Stomach (tissue), 4 donors: ENCODE measurements at regions not wholly inside any gene's neighbourhood (a gene's known extent, or its start where the extent isn't known, plus 50 kb on each side); places are given as distances from the start of the nearest gene placed in this dataset.

Source experiments
- EP300 ChIP-seq: sonication (generic); formaldehyde crosslinking; IDR thresholded peaks from one replicate; pipeline ENCODE4 v1.6.1; 2017; ENCODE audit warnings: antibody characterized with exemption
- POLR2A ChIP-seq, 4 donors: fragments of 450-650 bp; IDR thresholded peaks; one replicate each; pipeline ENCODE4 v1.6.1; 2016; ENCODE audit warnings: antibody characterized with exemption in 4 of 4, control low read depth in 2 of 4, mild to moderate bottlenecking in 1 of 4, moderate library complexity in 1 of 4
- TF ChIP-seq, protein P1 (sequence below), 7 experiments: fragments of 450-650 bp in 4 of 7; fragments of 200-600 bp in 3 of 7; sonication (generic) in 3 of 7; IDR thresholded peaks; one replicate each; pipeline ENCODE4 v1.5.1; 2016 to 2019; ENCODE audit warnings: antibody characterized with exemption in 7 of 7, control low read depth in 2 of 7, mild to moderate bottlenecking in 1 of 7

DNA sequence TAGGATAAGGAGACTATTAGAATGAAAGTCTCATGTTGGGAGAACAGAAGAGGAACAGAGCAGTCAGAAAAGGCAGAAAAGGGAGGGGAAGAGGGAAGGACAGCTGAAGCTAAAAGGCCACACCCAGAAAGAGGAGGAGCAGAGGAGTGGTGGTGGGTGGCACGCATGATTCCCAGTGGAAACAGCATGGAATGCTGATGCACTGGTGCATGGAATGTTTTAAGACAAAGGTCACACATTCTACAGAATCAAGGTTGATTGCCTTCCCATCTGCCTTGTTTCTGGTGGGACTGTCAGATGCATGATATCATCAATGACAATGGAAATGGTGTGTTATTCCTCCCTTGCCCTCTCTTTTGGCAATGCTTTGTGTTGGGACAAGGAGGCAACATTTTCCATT lies 285.4 kb upstream of the MKI67 start:
- TF ChIP-seq POLR2A (IDR thresholded peaks at IDR 0.05) (no peak), EP300 (no peak)
- TF ChIP-seq, protein P1, sequence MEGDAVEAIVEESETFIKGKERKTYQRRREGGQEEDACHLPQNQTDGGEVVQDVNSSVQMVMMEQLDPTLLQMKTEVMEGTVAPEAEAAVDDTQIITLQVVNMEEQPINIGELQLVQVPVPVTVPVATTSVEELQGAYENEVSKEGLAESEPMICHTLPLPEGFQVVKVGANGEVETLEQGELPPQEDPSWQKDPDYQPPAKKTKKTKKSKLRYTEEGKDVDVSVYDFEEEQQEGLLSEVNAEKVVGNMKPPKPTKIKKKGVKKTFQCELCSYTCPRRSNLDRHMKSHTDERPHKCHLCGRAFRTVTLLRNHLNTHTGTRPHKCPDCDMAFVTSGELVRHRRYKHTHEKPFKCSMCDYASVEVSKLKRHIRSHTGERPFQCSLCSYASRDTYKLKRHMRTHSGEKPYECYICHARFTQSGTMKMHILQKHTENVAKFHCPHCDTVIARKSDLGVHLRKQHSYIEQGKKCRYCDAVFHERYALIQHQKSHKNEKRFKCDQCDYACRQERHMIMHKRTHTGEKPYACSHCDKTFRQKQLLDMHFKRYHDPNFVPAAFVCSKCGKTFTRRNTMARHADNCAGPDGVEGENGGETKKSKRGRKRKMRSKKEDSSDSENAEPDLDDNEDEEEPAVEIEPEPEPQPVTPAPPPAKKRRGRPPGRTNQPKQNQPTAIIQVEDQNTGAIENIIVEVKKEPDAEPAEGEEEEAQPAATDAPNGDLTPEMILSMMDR (IDR thresholded peaks at IDR 0.05), result no peak
